Gastroesophageal sphincter (tissue), 4 donors: ENCODE measurements at regions not wholly inside any gene's neighbourhood (a gene's known extent, or its start where the extent isn't known, plus 50 kb on each side); places are given as distances from the start of the nearest gene placed in this dataset.

Experiments
- ATAC-seq: fragments of 150-250 bp; one replicate; pipeline ENCODE4 v1.9.1; 2016; ENCODE audit warnings: mild to moderate bottlenecking, moderate library complexity
- H3K27ac ChIP-seq, 4 donors: fragments of 200-600 bp; sonication (generic) in 3 of 4; 1 replicate in 3 of 4; 2 replicates in 1 of 4; pipeline ENCODE4 v1.5.1; 2016 to 2019
- H3K27me3 ChIP-seq: fragments of 200-600 bp; sonication (generic); one replicate; pipeline ENCODE4 v1.5.1; 2019
- H3K36me3 ChIP-seq, 2 donors: fragments of 200-600 bp; sonication (generic); one replicate each; pipeline ENCODE4 v1.5.1; 2019; ENCODE audit warnings: control low read depth in 1 of 2
- H3K4me1 ChIP-seq, 3 donors: fragments of 200-600 bp; sonication (generic); 1 replicate in 2 of 3; 2 replicates in 1 of 3; pipeline ENCODE4 v1.5.1; 2016 to 2019; ENCODE audit warnings: control low read depth in 2 of 3
- H3K4me3 ChIP-seq, 2 donors: fragments of 200-600 bp; sonication (generic); one replicate each; pipeline ENCODE4 v1.5.1; 2019; ENCODE audit warnings: mild to moderate bottlenecking in 1 of 2, moderate library complexity in 1 of 2
- H3K9me3 ChIP-seq, 3 donors: fragments of 200-600 bp; sonication (generic); one replicate each; pipeline ENCODE4 v1.5.1; 2017 to 2019; ENCODE audit warnings: control low read depth in 2 of 3
- EP300 ChIP-seq: sonication (generic); formaldehyde crosslinking; IDR thresholded peaks from one replicate; pipeline ENCODE4 v1.6.1; 2017; ENCODE audit warnings: antibody characterized with exemption, mild to moderate bottlenecking
- POLR2A ChIP-seq, 2 donors: fragments of 450-650 bp; IDR thresholded peaks; one replicate each; pipeline ENCODE4 v1.6.1; 2017; ENCODE audit warnings: antibody characterized with exemption in 2 of 2, mild to moderate bottlenecking in 2 of 2, moderate library complexity in 1 of 2
- POLR2AphosphoS5 ChIP-seq: sonication (generic); formaldehyde crosslinking; IDR thresholded peaks from one replicate; pipeline ENCODE4 v1.6.1; 2017; ENCODE audit warnings: antibody characterized with exemption
- WGBS, 2 donors: methylation state at CpG; one replicate each; pipeline ENCODE4 v1.1.5; 2018; ENCODE audit warnings: low coverage in 1 of 2; 5-methylcytosine and 5-hydroxymethylcytosine counted together
- TF ChIP-seq, protein P1 (sequence below), 4 experiments: fragments of 200-600 bp in 2 of 4; fragments of 450-650 bp in 2 of 4; sonication (generic) in 1 of 4; IDR thresholded peaks; one replicate each; pipeline ENCODE4 v1.5.1; 2017 to 2019; ENCODE audit warnings: antibody characterized with exemption in 4 of 4, mild to moderate bottlenecking in 2 of 4, moderate library complexity in 2 of 4

GRCh38 chr11:80379620-80380278, 938.9 kb upstream of the TENM4 start:
- H3K9me3 ChIP-seq: no peaks in the 10 kb centered on the region
- WGBS, 2 donors: 100% methylated on average over 1 of the region's 1 CpG
- H3K4me3 ChIP-seq: no peak overlapping the region
- H3K4me1 ChIP-seq: no peaks in the 10 kb centered on the region
- no peak for TF ChIP-seq POLR2AphosphoS5
- no peak for TF ChIP-seq EP300
- no peak for TF ChIP-seq POLR2A (IDR thresholded peaks at IDR 0.05)
- TF ChIP-seq, protein P1, sequence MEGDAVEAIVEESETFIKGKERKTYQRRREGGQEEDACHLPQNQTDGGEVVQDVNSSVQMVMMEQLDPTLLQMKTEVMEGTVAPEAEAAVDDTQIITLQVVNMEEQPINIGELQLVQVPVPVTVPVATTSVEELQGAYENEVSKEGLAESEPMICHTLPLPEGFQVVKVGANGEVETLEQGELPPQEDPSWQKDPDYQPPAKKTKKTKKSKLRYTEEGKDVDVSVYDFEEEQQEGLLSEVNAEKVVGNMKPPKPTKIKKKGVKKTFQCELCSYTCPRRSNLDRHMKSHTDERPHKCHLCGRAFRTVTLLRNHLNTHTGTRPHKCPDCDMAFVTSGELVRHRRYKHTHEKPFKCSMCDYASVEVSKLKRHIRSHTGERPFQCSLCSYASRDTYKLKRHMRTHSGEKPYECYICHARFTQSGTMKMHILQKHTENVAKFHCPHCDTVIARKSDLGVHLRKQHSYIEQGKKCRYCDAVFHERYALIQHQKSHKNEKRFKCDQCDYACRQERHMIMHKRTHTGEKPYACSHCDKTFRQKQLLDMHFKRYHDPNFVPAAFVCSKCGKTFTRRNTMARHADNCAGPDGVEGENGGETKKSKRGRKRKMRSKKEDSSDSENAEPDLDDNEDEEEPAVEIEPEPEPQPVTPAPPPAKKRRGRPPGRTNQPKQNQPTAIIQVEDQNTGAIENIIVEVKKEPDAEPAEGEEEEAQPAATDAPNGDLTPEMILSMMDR (IDR thresholded peaks at IDR 0.05): no peak
- no peak for ATAC-seq
- H3K27ac ChIP-seq: no peak overlapping the region
- H3K27me3 ChIP-seq: no peaks in the 10 kb centered on the region
- no peaks in the 10 kb centered on the region for H3K36me3 ChIP-seq

- 74 to 79% methylated on average over 6 of the region's 6 CpGs for WGBS, 2 donors
- ATAC-seq: no peak
- Histone ChIP-seq H3K36me3 (no peaks in the 10 kb centered on the region), H3K4me3 (no peak overlapping the region), H3K27me3 (no peaks in the 10 kb centered on the region), H3K27ac (no peak overlapping the region), H3K4me1 (no peaks in the 10 kb centered on the region), H3K9me3 (no peaks in the 10 kb centered on the region)
- no peak for TF ChIP-seq EP300
- no peak for TF ChIP-seq POLR2AphosphoS5
- no peak for TF ChIP-seq POLR2A (IDR thresholded peaks at IDR 0.05)
- TF ChIP-seq, protein P1 (IDR thresholded peaks at IDR 0.05): no peak
Observed at GRCh38 chr11:80371931-80372330, 931.1 kb upstream of the TENM4 start.

GRCh38 chr11:80365980-80366379, 925.1 kb upstream of the TENM4 start:
- H3K4me3 ChIP-seq: no peak overlapping the region

DNA sequence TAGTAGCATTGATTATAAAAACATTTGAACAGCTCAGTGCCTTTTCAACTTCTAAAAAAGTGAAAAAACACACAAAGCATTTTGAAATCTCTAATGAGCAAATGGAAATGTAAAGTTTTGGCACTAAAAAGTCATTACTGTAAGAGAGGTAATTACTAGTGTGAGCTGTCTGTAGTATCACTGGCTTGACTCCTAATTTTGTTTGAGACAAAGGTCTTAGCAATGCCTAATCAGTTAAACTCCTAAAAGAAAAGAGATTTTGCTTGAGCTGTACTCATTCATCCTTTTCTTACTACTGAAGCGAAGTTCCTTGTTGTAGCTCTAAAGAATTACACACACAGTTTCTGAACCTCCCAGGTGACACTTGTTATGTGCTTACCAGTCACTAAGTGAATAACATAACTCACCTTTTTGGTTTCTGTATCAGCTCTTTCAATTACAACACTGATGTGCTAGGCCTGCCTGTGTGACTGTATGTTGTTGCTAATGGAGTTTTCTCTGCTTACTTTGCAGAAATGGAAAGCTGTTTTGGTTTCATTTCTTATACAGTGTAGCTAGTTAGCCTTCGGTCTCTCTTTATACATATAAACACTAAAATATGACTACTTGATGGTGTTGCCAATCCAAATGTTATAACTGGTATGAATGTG, 924.4 kb upstream of the TENM4 start:
- H3K4me3 ChIP-seq: no peak overlapping the region
- WGBS, 2 donors: 77 to 83% methylated on average over 2 of the region's 2 CpGs
- ATAC-seq: no peak
- no peaks in the 10 kb centered on the region for H3K27me3 ChIP-seq
- H3K27ac ChIP-seq: no peak overlapping the region
- no peaks in the 10 kb centered on the region for H3K9me3 ChIP-seq
- no peaks in the 10 kb centered on the region for H3K36me3 ChIP-seq
- TF ChIP-seq POLR2AphosphoS5: no peak
- TF ChIP-seq, protein P1 (IDR thresholded peaks at IDR 0.05): no peak
- no peak for TF ChIP-seq POLR2A (IDR thresholded peaks at IDR 0.05)
- TF ChIP-seq EP300: no peak
- H3K4me1 ChIP-seq: no peaks in the 10 kb centered on the region

More at GRCh38 chr11:80365980-80366379, 925.1 kb upstream of the TENM4 start:
- Histone ChIP-seq H3K27ac (no peak overlapping the region), H3K27me3 (no peaks in the 10 kb centered on the region), H3K36me3 (no peaks in the 10 kb centered on the region), H3K4me1 (no peaks in the 10 kb centered on the region), H3K9me3 (no peaks in the 10 kb centered on the region)
- no peak for ATAC-seq
- TF ChIP-seq, protein P1 (IDR thresholded peaks at IDR 0.05): no peak
- TF ChIP-seq POLR2AphosphoS5: no peak
- no peak for TF ChIP-seq POLR2A (IDR thresholded peaks at IDR 0.05)
- TF ChIP-seq EP300: no peak
- 71 to 75% methylated on average over 1 of the region's 1 CpG for WGBS, 2 donors
